Fibroblast of the conjunctiva (primary cell): ENCODE measurements at regions not wholly inside any gene's neighbourhood (a gene's known extent, or its start where the extent isn't known, plus 50 kb on each side); places are given as distances from the start of the nearest gene placed in this dataset.

Source experiments
- DNase-seq: peaks from one replicate; pipeline ENCODE4 v3.0.0-alpha.2; 2010; ENCODE audit warnings: low read depth

- DNase-seq, result no peak
Measured at GRCh38 chr2:46850742-46851141, 64.9 kb downstream of the MCFD2 start.

- no peak for DNase-seq
Measured at GRCh38 chr2:46849721-46850556, 65.7 kb downstream of the MCFD2 start.

- no peak for DNase-seq
Measured at GRCh38 chr2:46849046-46849715, 66.4 kb downstream of the MCFD2 start.

GRCh38 chr2:46848447-46848846, 67.2 kb downstream of the MCFD2 start:
- DNase-seq, result no peak

GRCh38 chr2:46847726-46848412, 67.7 kb downstream of the MCFD2 start:
- DNase-seq, result peak; percentile 57

DNA sequence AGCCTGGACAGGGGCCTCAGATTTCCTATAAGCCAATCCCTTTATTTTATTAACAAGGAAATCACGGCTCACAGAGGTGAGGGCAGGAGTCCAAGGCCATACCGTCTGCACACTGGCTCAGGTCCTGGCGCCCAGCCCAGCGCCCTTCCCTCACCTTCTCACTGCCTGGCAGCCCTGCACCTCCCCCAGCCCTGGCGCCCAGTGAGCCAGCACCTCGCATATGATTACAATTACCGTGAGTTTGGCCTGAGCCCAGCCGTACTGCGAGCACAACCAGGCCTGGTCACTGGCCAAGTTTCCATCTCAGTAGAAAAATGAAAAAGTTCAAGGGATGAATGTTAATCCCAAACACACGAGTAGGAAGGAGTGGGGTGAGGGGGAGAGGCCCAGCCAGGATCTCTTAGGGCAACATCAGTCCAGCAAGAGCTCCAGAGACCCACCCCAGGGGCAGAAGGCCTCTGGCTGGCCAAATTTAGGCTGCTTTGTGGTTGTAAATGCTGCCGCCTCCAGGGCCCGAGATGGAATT, 68.4 kb downstream of the MCFD2 start:
- peak; percentile 96 for DNase-seq

DNA sequence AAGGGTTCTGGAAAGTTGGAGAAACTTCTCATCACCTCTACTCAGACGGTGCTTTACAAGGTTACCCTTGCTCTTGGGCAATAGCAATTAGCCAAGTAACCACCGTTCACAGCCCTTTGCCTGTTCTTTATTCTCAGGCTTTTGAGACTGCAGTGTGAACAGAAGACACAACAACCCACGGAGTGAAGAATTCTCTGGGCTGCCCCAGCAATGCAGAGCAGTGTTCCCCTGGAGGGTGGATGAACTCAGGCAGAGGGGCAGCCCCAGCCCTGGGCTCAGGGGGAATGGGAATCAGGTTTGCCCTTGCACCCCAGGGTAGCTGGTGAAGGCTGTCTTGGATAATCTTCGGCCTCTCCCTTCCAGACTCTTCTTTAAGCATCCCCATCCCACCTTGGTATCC, 69.1 kb downstream of the MCFD2 start:
- DNase-seq, result no peak

DNA sequence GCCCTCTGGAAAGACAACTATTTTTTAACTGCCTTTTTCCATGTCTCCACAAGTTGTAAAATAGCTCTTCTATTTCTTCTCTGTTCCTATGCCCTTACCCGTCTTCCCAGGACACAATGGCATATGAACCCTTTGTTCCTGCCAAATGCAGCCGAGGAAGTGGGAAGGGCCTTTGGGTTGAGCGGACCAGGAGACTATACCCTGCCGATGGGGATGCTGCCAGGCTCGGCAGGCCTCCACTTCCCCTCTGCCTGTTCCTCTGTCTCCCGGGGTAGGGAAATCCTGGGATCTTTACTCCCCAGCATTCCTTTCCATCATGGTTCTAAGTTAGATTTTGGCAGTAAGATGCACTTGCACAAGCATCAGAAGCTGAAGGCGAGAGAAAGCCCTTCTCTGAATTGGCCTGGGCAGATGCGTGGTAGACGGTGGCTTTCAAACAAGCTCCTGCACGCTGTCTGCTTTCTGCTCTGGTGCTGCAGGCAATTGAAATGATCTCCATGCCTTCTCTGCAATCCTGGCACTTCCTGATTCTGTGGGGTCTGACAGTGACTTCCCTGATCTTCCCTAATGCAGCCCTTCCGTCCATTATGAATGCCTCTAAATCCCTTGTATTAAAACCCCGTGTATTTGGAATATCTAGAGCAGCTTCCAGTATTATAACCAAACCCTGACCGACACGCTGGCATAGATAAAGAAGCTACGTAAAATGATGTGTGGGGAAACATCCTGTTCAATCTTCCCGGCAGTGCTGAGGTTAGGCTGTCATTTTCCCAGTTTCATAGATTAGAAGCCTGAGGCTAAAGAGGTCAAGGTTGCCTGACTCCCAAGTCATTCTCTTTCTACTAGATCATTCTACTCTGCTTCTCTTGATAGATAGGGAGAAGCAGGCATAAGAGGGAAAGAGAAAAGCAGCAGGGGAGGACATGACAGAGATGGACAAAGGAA, 69.8 kb downstream of the MCFD2 start:
- DNase-seq, result no peak

DNA sequence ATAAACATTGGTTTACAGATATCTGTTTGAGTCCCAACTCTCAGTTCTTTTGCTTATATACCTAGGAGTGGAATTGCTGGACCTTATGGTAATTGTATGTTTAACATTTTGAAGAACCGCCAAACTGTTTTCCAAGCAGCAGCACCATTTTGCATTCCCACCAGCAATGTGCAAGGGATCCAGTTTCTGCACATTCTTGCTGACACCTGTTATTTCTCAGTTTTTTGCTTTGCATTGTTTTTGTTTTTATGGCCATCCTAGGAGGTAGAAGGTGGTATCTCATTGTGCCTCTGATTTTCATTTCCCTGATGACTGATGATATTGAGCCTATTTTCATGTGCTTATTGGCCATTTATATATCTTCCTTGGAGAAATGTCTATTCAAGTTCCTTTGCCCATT, 71.2 kb downstream of the MCFD2 start:
- DNase-seq, result no peak

DNA sequence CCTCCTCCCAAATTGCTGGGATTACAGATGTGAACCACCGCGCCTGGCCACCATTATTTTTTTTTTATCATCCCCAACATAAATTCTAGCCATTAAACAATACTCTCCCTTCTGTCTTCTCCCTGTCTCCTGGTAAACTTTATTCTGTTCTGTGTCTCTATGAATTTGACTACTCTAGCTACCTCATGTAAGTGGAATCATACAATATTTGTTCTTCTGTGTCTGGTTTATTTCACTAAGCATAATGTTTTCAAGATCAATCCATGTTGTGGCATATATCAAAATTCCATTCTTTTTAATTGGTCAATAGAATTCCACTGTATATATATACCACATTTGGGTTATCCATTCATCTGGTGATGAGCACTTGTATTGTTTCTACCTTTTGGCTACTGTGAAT, 71.6 kb downstream of the MCFD2 start:
- no peak for DNase-seq

- DNase-seq, result no peak
Measured at GRCh38 chr2:46843316-46843715, 72.3 kb downstream of the MCFD2 start.

DNA sequence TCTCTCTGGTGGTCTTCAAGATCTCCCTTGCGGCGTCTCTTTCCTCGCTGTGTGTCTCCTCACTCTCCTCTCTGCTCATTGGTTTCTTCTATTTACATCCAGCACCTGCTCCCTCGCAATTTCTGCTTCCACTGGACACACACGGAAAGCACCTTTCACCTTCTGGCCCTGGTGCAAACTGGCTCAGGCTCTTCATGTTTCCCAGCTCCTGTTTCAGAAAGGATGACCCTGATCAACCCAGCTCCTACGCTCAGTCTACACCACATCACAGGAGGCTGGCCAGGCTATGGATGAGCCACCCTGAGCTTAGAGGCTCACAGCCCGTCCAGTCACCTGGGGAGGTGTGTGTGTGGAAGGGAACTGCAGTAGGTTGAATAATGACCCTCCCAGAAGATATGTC, 72.7 kb downstream of the MCFD2 start:
- no peak for DNase-seq

DNA sequence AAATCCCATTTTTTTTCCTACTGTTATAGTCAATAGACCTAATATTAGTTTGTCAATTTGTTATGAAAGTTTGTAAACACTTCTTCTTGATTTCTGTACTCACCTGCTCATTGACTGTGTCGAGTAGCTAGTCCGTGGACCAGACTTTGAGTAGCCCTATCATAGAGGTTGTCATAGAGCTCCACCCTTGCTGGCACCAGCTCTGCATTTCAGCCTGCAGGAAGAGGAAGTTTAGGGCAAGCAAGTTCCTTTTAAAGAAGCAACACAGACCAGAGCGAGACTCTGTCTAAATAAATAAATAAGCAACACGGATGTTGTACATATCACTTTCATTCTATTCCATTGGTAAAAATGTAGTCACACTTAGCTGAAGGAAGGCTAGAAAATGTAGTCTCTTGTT, 74.0 kb downstream of the MCFD2 start:
- DNase-seq, result no peak

GRCh38 chr2:46839045-46839444, 76.6 kb downstream of the MCFD2 start:
- DNase-seq, result no peak

DNA sequence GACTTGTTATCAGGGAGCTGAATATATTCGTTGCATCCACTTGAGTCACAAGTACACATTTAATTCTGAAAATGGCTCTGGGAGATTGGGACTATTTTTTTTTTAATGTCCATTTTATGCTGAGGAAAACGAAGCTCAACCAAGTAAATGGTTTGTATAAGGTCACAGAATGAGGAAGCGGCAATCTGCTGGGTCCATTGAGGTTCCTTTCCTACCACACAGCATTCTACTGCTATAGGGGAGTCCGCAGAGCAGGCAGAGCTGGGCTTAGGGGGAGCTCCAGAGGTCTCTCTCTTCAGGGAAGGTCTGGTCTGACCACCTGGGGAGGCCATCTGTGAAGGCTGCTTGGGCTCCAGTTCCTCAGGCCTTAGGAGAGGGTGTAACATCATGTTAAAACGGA, 77.9 kb downstream of the MCFD2 start:
- DNase-seq, result no peak

DNA sequence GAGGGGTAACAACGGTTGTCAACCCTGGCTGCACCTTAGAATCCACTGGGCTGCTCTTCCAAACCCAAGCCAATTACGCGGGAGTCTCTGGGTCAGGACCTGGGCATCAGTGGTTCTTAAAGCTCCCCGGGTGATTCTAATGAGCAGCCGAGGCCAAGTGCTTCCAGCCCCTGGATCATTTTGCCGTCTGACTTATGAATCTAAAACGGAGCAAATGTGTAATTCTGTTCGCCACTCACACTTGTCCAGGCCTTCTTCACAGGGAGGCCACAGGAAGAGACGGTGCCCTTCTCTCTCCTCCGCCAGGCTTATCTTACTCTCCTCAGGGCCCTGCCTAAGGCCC, 78.5 kb downstream of the MCFD2 start:
- DNase-seq, result no peak

DNA sequence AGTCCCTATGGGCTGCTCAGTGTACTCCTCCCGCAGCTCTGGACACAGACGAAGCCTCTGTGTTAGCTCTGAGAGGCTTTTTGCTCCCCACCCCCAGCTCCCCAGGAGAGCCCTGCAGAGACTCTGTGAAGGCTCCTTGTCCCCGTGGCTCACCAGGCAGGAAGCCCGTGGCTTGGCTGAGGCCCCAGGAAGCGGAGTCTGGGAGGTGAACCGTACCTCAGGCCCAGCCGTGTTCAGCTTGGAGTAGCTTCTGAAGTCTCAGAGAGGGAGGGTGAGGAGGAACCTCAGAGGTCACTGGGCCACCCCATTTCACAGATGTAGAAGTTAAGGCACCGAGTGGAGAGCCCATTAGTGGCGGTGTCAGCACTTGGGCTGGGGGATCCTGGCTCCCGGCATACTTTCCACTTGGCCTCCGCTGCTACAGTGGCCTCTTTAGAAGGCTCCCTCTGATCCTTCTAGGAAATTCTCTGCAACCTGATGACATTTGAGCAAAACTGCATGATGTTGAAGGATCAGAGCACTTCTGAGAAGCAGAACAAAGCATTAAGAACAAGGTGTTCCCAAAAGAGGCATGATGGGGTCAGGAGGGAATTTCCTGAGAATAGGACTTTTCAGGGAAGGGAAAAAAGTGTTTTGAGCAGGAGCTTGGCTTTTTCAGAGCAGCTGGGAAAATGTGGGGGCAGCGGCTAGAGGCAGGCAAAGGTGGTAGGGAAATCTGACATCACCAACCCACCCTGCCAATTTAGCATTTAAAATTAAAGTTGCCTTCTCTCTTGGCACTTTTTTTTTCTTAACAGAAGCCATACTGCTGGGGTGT, 79.1 kb downstream of the MCFD2 start:
- no peak for DNase-seq

- no peak for DNase-seq
Measured at GRCh38 chr2:46835520-46835919, 80.1 kb downstream of the MCFD2 start.

- no peak for DNase-seq
Measured at GRCh38 chr2:46832543-46832942, 83.1 kb downstream of the MCFD2 start.

DNA sequence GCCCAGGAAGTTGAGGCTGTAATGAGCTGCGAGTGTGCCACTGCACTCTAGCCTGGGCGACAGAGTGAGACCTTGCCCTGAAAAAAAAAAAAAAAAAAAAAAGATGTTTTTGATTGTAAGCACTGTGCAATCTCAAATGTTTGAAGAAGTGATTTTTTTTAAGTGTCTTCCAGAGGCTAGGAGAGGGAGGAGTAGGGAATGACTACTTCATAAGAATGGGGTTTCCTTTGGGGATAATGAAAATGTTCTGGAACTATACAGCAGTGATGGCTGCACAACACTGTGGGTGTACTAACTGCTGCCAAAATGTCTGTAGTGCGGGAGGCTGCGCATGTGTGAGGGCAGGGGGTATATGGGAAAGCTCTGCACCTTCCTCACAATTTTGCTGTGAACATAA, 83.7 kb downstream of the MCFD2 start:
- no peak for DNase-seq
